ENCODE measurements at regions not wholly inside any gene's neighbourhood (a gene's known extent, or its start where the extent isn't known, plus 50 kb on each side); places are given as distances from the start of the nearest gene placed in this dataset.

- no peak overlapping the region for H3K27ac ChIP-seq
- no peaks in the 10 kb centered on the region for H3K36me3 ChIP-seq (ENCODE audit: insufficient read depth, low read length)
- no peak for TF ChIP-seq EZH2 (IDR thresholded peaks at IDR 0.05)
- TF ChIP-seq FOXP2 (optimal IDR thresholded peaks at IDR 0.05; ENCODE audit: control extremely low read depth, extremely low read length, insufficient read depth), result no peak
- TF ChIP-seq POLR2AphosphoS5 (IDR thresholded peaks at IDR 0.05; ENCODE audit: borderline replicate concordance, low read depth, low read length), result no peak
- no peaks in the 10 kb centered on the region for H3K9me3 ChIP-seq (ENCODE audit: low read depth, low read length)
- no peak for DNase-seq (ENCODE audit: low read depth, low spot score)
- H3K4me3 ChIP-seq, result no peak overlapping the region
- no peak overlapping the region for H3K9ac ChIP-seq (ENCODE audit: insufficient read length)
Measured at GRCh38 chr13:90770334-90770733, 577.2 kb upstream of the MIR17HG start.

- no peak for DNase-seq (ENCODE audit: low read depth, low spot score)
- TF ChIP-seq FOXP2 (optimal IDR thresholded peaks at IDR 0.05; ENCODE audit: control extremely low read depth, extremely low read length, insufficient read depth) (no peak), POLR2AphosphoS5 (IDR thresholded peaks at IDR 0.05; ENCODE audit: borderline replicate concordance, low read depth, low read length) (no peak), EZH2 (IDR thresholded peaks at IDR 0.05) (no peak)
- no peak overlapping the region for H3K27ac ChIP-seq
- no peaks in the 10 kb centered on the region for H3K36me3 ChIP-seq (ENCODE audit: insufficient read depth, low read length)
- H3K9ac ChIP-seq (ENCODE audit: insufficient read length), result no peak overlapping the region
- H3K9me3 ChIP-seq (ENCODE audit: low read depth, low read length), result no peaks in the 10 kb centered on the region
- no peak overlapping the region for H3K4me3 ChIP-seq
Measured at GRCh38 chr13:90773681-90774080, 573.8 kb upstream of the MIR17HG start.

GRCh38 chr13:90776051-90776748 lies 571.3 kb upstream of the MIR17HG start:
- Histone ChIP-seq H3K4me3 (no peak overlapping the region), H3K9me3 (ENCODE audit: low read depth, low read length) (no peaks in the 10 kb centered on the region), H3K9ac (ENCODE audit: insufficient read length) (no peak overlapping the region), H3K27ac (no peak overlapping the region), H3K36me3 (ENCODE audit: insufficient read depth, low read length) (no peaks in the 10 kb centered on the region)
- TF ChIP-seq FOXP2 (optimal IDR thresholded peaks at IDR 0.05; ENCODE audit: control extremely low read depth, extremely low read length, insufficient read depth), result no peak
- no peak for DNase-seq (ENCODE audit: low read depth, low spot score)

GRCh38 chr13:90783273-90783672 lies 564.2 kb upstream of the MIR17HG start:
- TF ChIP-seq EZH2 (IDR thresholded peaks at IDR 0.05) (no peak), POLR2AphosphoS5 (IDR thresholded peaks at IDR 0.05; ENCODE audit: borderline replicate concordance, low read depth, low read length) (no peak), FOXP2 (optimal IDR thresholded peaks at IDR 0.05; ENCODE audit: control extremely low read depth, extremely low read length, insufficient read depth) (no peak)
- DNase-seq (ENCODE audit: low read depth, low spot score), result no peak
- no peak overlapping the region for H3K4me3 ChIP-seq

GRCh38 chr13:90787007-90787406 lies 560.5 kb upstream of the MIR17HG start:
- no peak for DNase-seq (ENCODE audit: low read depth, low spot score)
- TF ChIP-seq EZH2 (IDR thresholded peaks at IDR 0.05), result no peak
- TF ChIP-seq POLR2AphosphoS5 (IDR thresholded peaks at IDR 0.05; ENCODE audit: borderline replicate concordance, low read depth, low read length), result no peak
- TF ChIP-seq FOXP2 (optimal IDR thresholded peaks at IDR 0.05; ENCODE audit: control extremely low read depth, extremely low read length, insufficient read depth), result no peak

More at GRCh38 chr13:90783273-90783672, 564.2 kb upstream of the MIR17HG start:
- Histone ChIP-seq H3K9ac (ENCODE audit: insufficient read length) (no peak overlapping the region), H3K9me3 (ENCODE audit: low read depth, low read length) (no peaks in the 10 kb centered on the region), H3K36me3 (ENCODE audit: insufficient read depth, low read length) (no peaks in the 10 kb centered on the region), H3K27ac (no peak overlapping the region)

GRCh38 chr13:90792335-90792734 lies 555.2 kb upstream of the MIR17HG start:
- no peak overlapping the region for H3K4me3 ChIP-seq
- DNase-seq (ENCODE audit: low read depth, low spot score), result no peak
- H3K9me3 ChIP-seq (ENCODE audit: low read depth, low read length), result no peaks in the 10 kb centered on the region
- H3K27ac ChIP-seq, result no peak overlapping the region
- no peaks in the 10 kb centered on the region for H3K36me3 ChIP-seq (ENCODE audit: insufficient read depth, low read length)
- TF ChIP-seq POLR2AphosphoS5 (IDR thresholded peaks at IDR 0.05; ENCODE audit: borderline replicate concordance, low read depth, low read length), result no peak
- no peak for TF ChIP-seq FOXP2 (optimal IDR thresholded peaks at IDR 0.05; ENCODE audit: control extremely low read depth, extremely low read length, insufficient read depth)
- TF ChIP-seq EZH2 (IDR thresholded peaks at IDR 0.05), result no peak
- H3K9ac ChIP-seq (ENCODE audit: insufficient read length), result no peak overlapping the region

More at GRCh38 chr13:90787007-90787406, 560.5 kb upstream of the MIR17HG start:
- no peaks in the 10 kb centered on the region for H3K36me3 ChIP-seq (ENCODE audit: insufficient read depth, low read length)
- no peak overlapping the region for H3K9ac ChIP-seq (ENCODE audit: insufficient read length)
- no peak overlapping the region for H3K4me3 ChIP-seq
- H3K27ac ChIP-seq, result no peak overlapping the region
- no peaks in the 10 kb centered on the region for H3K9me3 ChIP-seq (ENCODE audit: low read depth, low read length)

GRCh38 chr13:90793261-90793820 lies 554.1 kb upstream of the MIR17HG start:
- H3K9ac ChIP-seq (ENCODE audit: insufficient read length), result no peak overlapping the region
- no peak overlapping the region for H3K27ac ChIP-seq
- no peaks in the 10 kb centered on the region for H3K36me3 ChIP-seq (ENCODE audit: insufficient read depth, low read length)
- H3K9me3 ChIP-seq (ENCODE audit: low read depth, low read length), result no peaks in the 10 kb centered on the region
- TF ChIP-seq EZH2 (IDR thresholded peaks at IDR 0.05), result no peak
- TF ChIP-seq POLR2AphosphoS5 (IDR thresholded peaks at IDR 0.05; ENCODE audit: borderline replicate concordance, low read depth, low read length), result no peak
- no peak for TF ChIP-seq FOXP2 (optimal IDR thresholded peaks at IDR 0.05; ENCODE audit: control extremely low read depth, extremely low read length, insufficient read depth)
- H3K4me3 ChIP-seq, result no peak overlapping the region
- no peak for DNase-seq (ENCODE audit: low read depth, low spot score)

GRCh38 chr13:90796474-90796873 lies 551.0 kb upstream of the MIR17HG start:
- Histone ChIP-seq H3K9ac (ENCODE audit: insufficient read length) (no peak overlapping the region), H3K36me3 (ENCODE audit: insufficient read depth, low read length) (no peaks in the 10 kb centered on the region), H3K4me3 (no peak overlapping the region), H3K27ac (no peak overlapping the region), H3K9me3 (ENCODE audit: low read depth, low read length) (no peaks in the 10 kb centered on the region)
- TF ChIP-seq FOXP2 (optimal IDR thresholded peaks at IDR 0.05; ENCODE audit: control extremely low read depth, extremely low read length, insufficient read depth), result no peak
- TF ChIP-seq EZH2 (IDR thresholded peaks at IDR 0.05), result no peak
- no peak for TF ChIP-seq POLR2AphosphoS5 (IDR thresholded peaks at IDR 0.05; ENCODE audit: borderline replicate concordance, low read depth, low read length)
- DNase-seq (ENCODE audit: low read depth, low spot score), result no peak
